H4 (cell line): ENCODE measurements at regions not wholly inside any gene's neighbourhood (a gene's known extent, or its start where the extent isn't known, plus 50 kb on each side); places are given as distances from the start of the nearest gene placed in this dataset.
"Not testable (repeated sequence)": the region's sequence is repeated elsewhere in the genome, so short reads cannot be mapped to it uniquely, and the experiment has no call there.

ENCODE experiments used
- DNase-seq: peaks from one replicate; pipeline ENCODE4 v3.0.0-alpha.2; 2015; ENCODE audit warnings: low spot score

- DNase-seq = no peak
Observed at GRCh38 chr11:79671401-79671800, 230.6 kb upstream of the TENM4 start.

- DNase-seq = no peak
Observed at GRCh38 chr11:79670882-79671281, 230.1 kb upstream of the TENM4 start.

GRCh38 chr11:79668575-79668974 lies 227.7 kb upstream of the TENM4 start:
- no peak for DNase-seq

GRCh38 chr11:79667380-79667779 lies 226.6 kb upstream of the TENM4 start:
- no peak for DNase-seq

GRCh38 chr11:79663017-79663416 lies 222.2 kb upstream of the TENM4 start:
- no peak for DNase-seq

GRCh38 chr11:79661373-79661772 lies 220.5 kb upstream of the TENM4 start:
- DNase-seq = no peak

- DNase-seq = no peak
Observed at GRCh38 chr11:79648766-79649520, 208.1 kb upstream of the TENM4 start.

- DNase-seq = no peak
Observed at GRCh38 chr11:79637219-79637618, 196.4 kb upstream of the TENM4 start.

GRCh38 chr11:79634905-79635304 lies 194.1 kb upstream of the TENM4 start:
- DNase-seq = no peak

GRCh38 chr11:79627281-79627680 lies 186.5 kb upstream of the TENM4 start:
- no peak for DNase-seq

GRCh38 chr11:79626135-79627075 lies 185.6 kb upstream of the TENM4 start:
- no peak for DNase-seq

GRCh38 chr11:79623375-79623774 lies 182.5 kb upstream of the TENM4 start:
- DNase-seq = no peak

GRCh38 chr11:79617561-79617960 lies 176.7 kb upstream of the TENM4 start:
- no peak for DNase-seq

GRCh38 chr11:79616392-79616851 lies 175.6 kb upstream of the TENM4 start:
- no peak for DNase-seq

GRCh38 chr11:79615425-79615824 lies 174.6 kb upstream of the TENM4 start:
- no peak for DNase-seq

GRCh38 chr11:79610678-79611077 lies 169.8 kb upstream of the TENM4 start:
- no peak for DNase-seq

- DNase-seq = no peak
Observed at GRCh38 chr11:79610139-79610538, 169.3 kb upstream of the TENM4 start.

GRCh38 chr11:79609511-79609910 lies 168.7 kb upstream of the TENM4 start:
- no peak for DNase-seq

GRCh38 chr11:79606461-79606860 lies 165.6 kb upstream of the TENM4 start:
- DNase-seq = not testable (repeated sequence)

GRCh38 chr11:79600711-79601110 lies 159.9 kb upstream of the TENM4 start:
- no peak for DNase-seq

GRCh38 chr11:79594834-79595233 lies 154.0 kb upstream of the TENM4 start:
- DNase-seq = no peak

- DNase-seq = no peak
Observed at GRCh38 chr11:79592824-79593223, 152.0 kb upstream of the TENM4 start.

- no peak for DNase-seq
Observed at GRCh38 chr11:79592406-79592805, 151.6 kb upstream of the TENM4 start.
